Fibroblast of peridontal ligament (primary cell): ENCODE measurements at regions not wholly inside any gene's neighbourhood (a gene's known extent, or its start where the extent isn't known, plus 50 kb on each side); places are given as distances from the start of the nearest gene placed in this dataset.
"Not testable (repeated sequence)": the region's sequence is repeated elsewhere in the genome, so short reads cannot be mapped to it uniquely, and the experiment has no call there.

Experiments
- DNase-seq: peaks from one replicate; pipeline ENCODE4 v3.0.0-alpha.2; 2010; ENCODE audit errors: extremely low read depth

- peak; percentile 14 for DNase-seq
These were observed 95.2 kb upstream of the HMGA2 start for GRCh38 chr12:65728848-65729793.

GRCh38 chr12:65731771-65732170 lies 92.5 kb upstream of the HMGA2 start:
- no peak for DNase-seq

- not testable (repeated sequence) for DNase-seq
These were observed 90.6 kb upstream of the HMGA2 start for GRCh38 chr12:65733643-65734042.

GRCh38 chr12:65734226-65734625 lies 90.1 kb upstream of the HMGA2 start:
- DNase-seq, result no peak

- no peak for DNase-seq
These were observed 84.7 kb upstream of the HMGA2 start for GRCh38 chr12:65739606-65740005.

- peak; percentile 18 for DNase-seq
These were observed 83.8 kb upstream of the HMGA2 start for GRCh38 chr12:65740506-65740872.

- peak; percentile 68 for DNase-seq
These were observed 83.2 kb upstream of the HMGA2 start for GRCh38 chr12:65740873-65741600.

GRCh38 chr12:65741656-65742017 lies 82.6 kb upstream of the HMGA2 start:
- DNase-seq, result peak; percentile 61

GRCh38 chr12:65742018-65743010 lies 82.0 kb upstream of the HMGA2 start:
- DNase-seq, result peak; percentile 57

- not testable (repeated sequence) for DNase-seq
These were observed 79.9 kb upstream of the HMGA2 start for GRCh38 chr12:65744236-65744840.

- DNase-seq, result no peak
These were observed 76.9 kb upstream of the HMGA2 start for GRCh38 chr12:65747338-65747737.

GRCh38 chr12:65748332-65748731 lies 76.0 kb upstream of the HMGA2 start:
- no peak for DNase-seq

- no peak for DNase-seq
These were observed 70.0 kb upstream of the HMGA2 start for GRCh38 chr12:65754290-65754689.

- DNase-seq, result no peak
These were observed 69.3 kb upstream of the HMGA2 start for GRCh38 chr12:65754744-65755595.

GRCh38 chr12:65755596-65755978 lies 68.7 kb upstream of the HMGA2 start:
- peak; percentile 31 for DNase-seq

- no peak for DNase-seq
These were observed 68.0 kb upstream of the HMGA2 start for GRCh38 chr12:65756267-65756666.

- no peak for DNase-seq
These were observed 67.2 kb upstream of the HMGA2 start for GRCh38 chr12:65756956-65757511.

- no peak for DNase-seq
These were observed 65.9 kb upstream of the HMGA2 start for GRCh38 chr12:65758401-65758800.

GRCh38 chr12:65759735-65760134 lies 64.5 kb upstream of the HMGA2 start:
- no peak for DNase-seq

- no peak for DNase-seq
These were observed 63.0 kb upstream of the HMGA2 start for GRCh38 chr12:65761301-65761700.
